ENCODE measurements at regions not wholly inside any gene's neighbourhood (a gene's known extent, or its start where the extent isn't known, plus 50 kb on each side); places are given as distances from the start of the nearest gene placed in this dataset.

- no peak for TF ChIP-seq CTCF (IDR thresholded peaks at IDR 0.05)
- Mint-ChIP-seq H3K36me3 (ENCODE audit: low read depth) (no peaks in the 10 kb centered on the region), H3K4me3 (ENCODE audit: unreplicated experiment) (no peak overlapping the region), H3K27me3 (ENCODE audit: low read depth) (no peaks in the 10 kb centered on the region), H3K9me3 (ENCODE audit: low read depth) (no peaks in the 10 kb centered on the region), H3K4me1 (ENCODE audit: low read depth) (peaks cover 6% of the 10 kb centered on the region), H3K27ac (ENCODE audit: unreplicated experiment) (no peak overlapping the region)
- no peak for DNase-seq (ENCODE audit: low spot score)
These were observed 443.7 kb downstream of the GXYLT1 start for GRCh38 chr12:41700940-41701339.

GRCh38 chr12:41699658-41700057, 445.0 kb downstream of the GXYLT1 start:
- no peaks in the 10 kb centered on the region for H3K9me3 Mint-ChIP-seq (ENCODE audit: low read depth)
- no peaks in the 10 kb centered on the region for H3K27me3 Mint-ChIP-seq (ENCODE audit: low read depth)
- H3K4me3 Mint-ChIP-seq (ENCODE audit: unreplicated experiment) = no peak overlapping the region
- peaks cover 6% of the 10 kb centered on the region for H3K4me1 Mint-ChIP-seq (ENCODE audit: low read depth)
- no peaks in the 10 kb centered on the region for H3K36me3 Mint-ChIP-seq (ENCODE audit: low read depth)
- DNase-seq (ENCODE audit: low spot score) = no peak
- TF ChIP-seq CTCF (IDR thresholded peaks at IDR 0.05) = no peak
- H3K27ac Mint-ChIP-seq (ENCODE audit: unreplicated experiment) = no peak overlapping the region

GRCh38 chr12:41697161-41697560, 447.5 kb downstream of the GXYLT1 start:
- Mint-ChIP-seq H3K4me1 (ENCODE audit: low read depth) (peaks cover 6% of the 10 kb centered on the region), H3K4me3 (ENCODE audit: unreplicated experiment) (no peak overlapping the region), H3K27ac (ENCODE audit: unreplicated experiment) (no peak overlapping the region), H3K27me3 (ENCODE audit: low read depth) (no peaks in the 10 kb centered on the region), H3K36me3 (ENCODE audit: low read depth) (no peaks in the 10 kb centered on the region), H3K9me3 (ENCODE audit: low read depth) (no peaks in the 10 kb centered on the region)
- DNase-seq (ENCODE audit: low spot score) = no peak
- TF ChIP-seq CTCF (IDR thresholded peaks at IDR 0.05) = no peak

- Mint-ChIP-seq H3K27me3 (ENCODE audit: low read depth) (peaks cover 11% of the 10 kb centered on the region), H3K27ac (ENCODE audit: unreplicated experiment) (no peak overlapping the region), H3K4me1 (ENCODE audit: low read depth) (no peaks in the 10 kb centered on the region), H3K9me3 (ENCODE audit: low read depth) (no peaks in the 10 kb centered on the region), H3K4me3 (ENCODE audit: unreplicated experiment) (no peak overlapping the region), H3K36me3 (ENCODE audit: low read depth) (no peaks in the 10 kb centered on the region)
- DNase-seq (ENCODE audit: low spot score) = no peak
- no peak for TF ChIP-seq CTCF (IDR thresholded peaks at IDR 0.05)
These were observed 459.7 kb downstream of the GXYLT1 start for GRCh38 chr12:41684997-41685396.

GRCh38 chr12:41683513-41684240, 461.0 kb downstream of the GXYLT1 start:
- TF ChIP-seq CTCF (IDR thresholded peaks at IDR 0.05) = no peak
- Mint-ChIP-seq H3K27me3 (ENCODE audit: low read depth) (peaks cover 11% of the 10 kb centered on the region), H3K36me3 (ENCODE audit: low read depth) (no peaks in the 10 kb centered on the region), H3K27ac (ENCODE audit: unreplicated experiment) (no peak overlapping the region), H3K9me3 (ENCODE audit: low read depth) (no peaks in the 10 kb centered on the region), H3K4me3 (ENCODE audit: unreplicated experiment) (no peak overlapping the region), H3K4me1 (ENCODE audit: low read depth) (no peaks in the 10 kb centered on the region)
- no peak for DNase-seq (ENCODE audit: low spot score)

All from chondrocyte (in vitro differentiated cells).